Stomach (tissue), 4 donors: ENCODE measurements at regions not wholly inside any gene's neighbourhood (a gene's known extent, or its start where the extent isn't known, plus 50 kb on each side); places are given as distances from the start of the nearest gene placed in this dataset.

Experiments used
- POLR2AphosphoS5 ChIP-seq, 3 donors: sonication (generic); formaldehyde crosslinking; IDR thresholded peaks; one replicate each; pipeline ENCODE4 v1.6.1; 2016; ENCODE audit warnings: antibody characterized with exemption in 3 of 3
- TF ChIP-seq, protein P1 (sequence below), 7 experiments: fragments of 450-650 bp in 4 of 7; fragments of 200-600 bp in 3 of 7; sonication (generic) in 3 of 7; IDR thresholded peaks; one replicate each; pipeline ENCODE4 v1.5.1; 2016 to 2019; ENCODE audit warnings: antibody characterized with exemption in 7 of 7, control low read depth in 2 of 7, mild to moderate bottlenecking in 1 of 7

DNA sequence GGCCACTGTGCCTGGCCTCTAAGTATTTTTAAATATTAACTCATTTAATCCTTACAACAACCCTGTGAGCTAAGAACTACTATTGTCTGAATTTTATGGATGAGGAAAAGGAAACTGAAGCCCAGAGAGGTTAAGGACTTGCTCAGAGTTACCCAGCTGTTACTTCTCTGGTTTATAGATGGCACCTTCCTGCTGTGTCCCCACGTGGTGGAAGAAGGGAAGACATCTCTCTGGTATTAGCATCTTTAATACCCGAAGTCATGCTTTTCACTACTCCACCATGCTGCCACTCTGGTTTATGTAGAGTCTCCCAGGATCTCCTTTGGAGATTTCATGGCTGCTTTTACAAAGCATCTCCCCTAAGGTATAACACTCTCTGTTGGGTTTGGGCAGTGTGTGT lies 105.5 kb upstream of the MKLN1 start:
- TF ChIP-seq, protein P1, sequence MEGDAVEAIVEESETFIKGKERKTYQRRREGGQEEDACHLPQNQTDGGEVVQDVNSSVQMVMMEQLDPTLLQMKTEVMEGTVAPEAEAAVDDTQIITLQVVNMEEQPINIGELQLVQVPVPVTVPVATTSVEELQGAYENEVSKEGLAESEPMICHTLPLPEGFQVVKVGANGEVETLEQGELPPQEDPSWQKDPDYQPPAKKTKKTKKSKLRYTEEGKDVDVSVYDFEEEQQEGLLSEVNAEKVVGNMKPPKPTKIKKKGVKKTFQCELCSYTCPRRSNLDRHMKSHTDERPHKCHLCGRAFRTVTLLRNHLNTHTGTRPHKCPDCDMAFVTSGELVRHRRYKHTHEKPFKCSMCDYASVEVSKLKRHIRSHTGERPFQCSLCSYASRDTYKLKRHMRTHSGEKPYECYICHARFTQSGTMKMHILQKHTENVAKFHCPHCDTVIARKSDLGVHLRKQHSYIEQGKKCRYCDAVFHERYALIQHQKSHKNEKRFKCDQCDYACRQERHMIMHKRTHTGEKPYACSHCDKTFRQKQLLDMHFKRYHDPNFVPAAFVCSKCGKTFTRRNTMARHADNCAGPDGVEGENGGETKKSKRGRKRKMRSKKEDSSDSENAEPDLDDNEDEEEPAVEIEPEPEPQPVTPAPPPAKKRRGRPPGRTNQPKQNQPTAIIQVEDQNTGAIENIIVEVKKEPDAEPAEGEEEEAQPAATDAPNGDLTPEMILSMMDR (IDR thresholded peaks at IDR 0.05), result no peak
- no peak for TF ChIP-seq POLR2AphosphoS5 (IDR thresholded peaks at IDR 0.05)
